PC-9 (cell line): ENCODE measurements at regions not wholly inside any gene's neighbourhood (a gene's known extent, or its start where the extent isn't known, plus 50 kb on each side); places are given as distances from the start of the nearest gene placed in this dataset.

Experiments
- BruUV-seq: library from RNA; stranded (reverse); fragments of 400-500 nt; replicated peaks from 2 replicates; lab custom pipeline; 2021; lab: Mats Ljungman, UMichigan
- CTCF ChIA-PET: fragments of 300-600 bp; sonication (Branson Sonifier 250); formaldehyde crosslinking; loops from one replicate; lab custom pipeline; 2022; ENCODE audit warnings: antibody characterized with exemption; lab: Charles Lee
- POLR2A ChIA-PET: fragments of 300-600 bp; sonication (Branson Sonifier 250); formaldehyde crosslinking; loops from one replicate; lab custom pipeline; 2022; ENCODE audit warnings: antibody characterized with exemption; ENCODE audit not compliant: unreplicated experiment; lab: Charles Lee
- DNase-seq, 2 experiments: peaks; one replicate each; pipeline versions ENCODE4 v3.0.0 to v3.0.0-alpha.2; 2015 to 2022; ENCODE audit warnings: mixed read lengths in 1 of 2
- H2AFZ ChIP-seq: fragments of 200-600 bp; sonication (generic); 2 replicates; pipeline ENCODE4 v1.8.1; 2017; ENCODE audit warnings: antibody characterized with exemption
- H3F3A ChIP-seq: fragments of 200-600 bp; sonication (generic); 2 replicates; pipeline ENCODE4 v1.8.1; 2017; ENCODE audit warnings: antibody characterized with exemption, mild to moderate bottlenecking, low read depth; ENCODE audit not compliant: insufficient read depth
- H3K27ac ChIP-seq: fragments of 200-600 bp; sonication (generic); 2 replicates; pipeline ENCODE4 v1.6.1; 2016; ENCODE audit warnings: mixed run types
- H3K27me3 ChIP-seq: fragments of 200-600 bp; sonication (generic); 2 replicates; pipeline ENCODE4 v1.6.1; 2016; ENCODE audit warnings: low read depth, mixed run types; ENCODE audit not compliant: insufficient read depth
- H3K36me3 ChIP-seq: fragments of 200-600 bp; sonication (generic); 2 replicates; pipeline ENCODE4 v1.6.1; 2016; ENCODE audit warnings: low read depth, mixed run types
- H3K4me1 ChIP-seq: fragments of 200-600 bp; sonication (generic); replicated peaks from 2 replicates; pipeline ENCODE4 v1.6.1; 2016; ENCODE audit warnings: mixed run types; ENCODE audit not compliant: insufficient read depth
- H3K4me2 ChIP-seq: fragments of 200-600 bp; sonication (generic); 2 replicates; pipeline ENCODE4 v1.6.1; 2017; ENCODE audit warnings: mixed run types
- H3K4me3 ChIP-seq: fragments of 200-600 bp; sonication (generic); 2 replicates; pipeline ENCODE4 v1.6.1; 2016; ENCODE audit warnings: mixed run types
- H3K79me2 ChIP-seq: fragments of 200-600 bp; sonication (generic); 2 replicates; pipeline ENCODE4 v1.6.1; 2017; ENCODE audit warnings: low read depth, mixed run types
- H3K9me2 ChIP-seq: fragments of 200-600 bp; sonication (generic); 2 replicates; pipeline ENCODE4 v1.8.1; 2017; ENCODE audit warnings: mild to moderate bottlenecking; ENCODE audit not compliant: insufficient read depth
- H3K9me3 ChIP-seq: fragments of 200-600 bp; sonication (generic); 2 replicates; pipeline ENCODE4 v1.8.1; 2016; ENCODE audit warnings: low read depth; ENCODE audit not compliant: insufficient read depth
- H4K20me1 ChIP-seq: fragments of 200-600 bp; sonication (generic); 2 replicates; pipeline ENCODE4 v1.8.1; 2017; ENCODE audit not compliant: insufficient read depth
- EZH2 ChIP-seq: fragments of 200-600 bp; sonication (generic); IDR thresholded peaks from 2 replicates; pipeline ENCODE4 v1.8.0; 2017; ENCODE audit warnings: antibody characterized with exemption, low read depth
- intact Hi-C: fragments of 100-400 bp; cut with micrococcal nuclease; formaldehyde crosslinking; loops from one replicate; pipeline ENCODE4 v1.10.0; 2022; ENCODE audit not compliant: unreplicated experiment
- TF ChIP-seq, protein P1 (sequence below): fragments of 200-600 bp; sonication (generic); conservative IDR thresholded peaks from 2 replicates; pipeline ENCODE4 v1.6.1; 2017; ENCODE audit warnings: mixed run types, antibody characterized with exemption, mild to moderate bottlenecking, moderate library complexity

DNA sequence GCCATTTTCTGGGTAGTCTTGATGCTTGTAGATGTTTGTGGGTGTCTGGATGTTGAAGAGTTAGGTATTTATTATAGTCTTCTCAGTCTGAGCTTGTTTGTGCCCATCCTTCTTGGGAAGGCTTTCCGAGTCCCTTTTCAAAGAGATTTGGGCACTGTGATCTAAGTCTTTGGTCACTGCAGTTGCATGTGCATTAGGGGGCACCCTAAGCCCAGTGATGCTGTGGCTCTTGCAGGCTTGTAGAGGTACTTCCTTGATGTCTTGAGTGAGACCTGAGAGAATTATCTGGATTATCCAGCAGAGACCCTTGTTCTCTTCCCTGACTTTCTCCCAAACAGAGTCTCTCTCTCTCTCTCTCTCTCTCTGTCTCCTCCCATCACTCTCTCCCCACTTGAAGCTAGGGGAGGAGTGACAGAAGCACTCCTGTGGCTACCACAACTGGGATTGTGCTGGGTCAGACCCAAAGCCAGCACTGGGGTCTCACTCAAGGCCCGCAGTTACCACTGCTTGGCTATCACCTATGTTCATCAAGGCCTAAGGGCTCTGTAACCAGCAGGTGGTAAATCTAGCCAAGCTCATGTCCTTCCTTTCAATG lies 68.5 kb downstream of the TMCO5A start:
- H3K4me1 ChIP-seq = no peaks in the 10 kb centered on the region
- no peaks in the 10 kb centered on the region for H3K27me3 ChIP-seq
- H4K20me1 ChIP-seq = no peaks in the 10 kb centered on the region
- no peaks in the 10 kb centered on the region for H3K9me2 ChIP-seq
- BruUV-seq = no TSS peak
- H3K4me3 ChIP-seq = no peak overlapping the region
- DNase-seq = peak; percentile 37 to 46
- no peaks in the 10 kb centered on the region for H3K36me3 ChIP-seq
- intact Hi-C loops = loop anchor here (1.0 to 2.0 kb wide), 2 partner anchors 352 to 411 kb away; no protein-coding TSS in a partner anchor
- no peaks in the 10 kb centered on the region for H3F3A ChIP-seq
- no peak for TF ChIP-seq EZH2
- TF ChIP-seq, protein P1, sequence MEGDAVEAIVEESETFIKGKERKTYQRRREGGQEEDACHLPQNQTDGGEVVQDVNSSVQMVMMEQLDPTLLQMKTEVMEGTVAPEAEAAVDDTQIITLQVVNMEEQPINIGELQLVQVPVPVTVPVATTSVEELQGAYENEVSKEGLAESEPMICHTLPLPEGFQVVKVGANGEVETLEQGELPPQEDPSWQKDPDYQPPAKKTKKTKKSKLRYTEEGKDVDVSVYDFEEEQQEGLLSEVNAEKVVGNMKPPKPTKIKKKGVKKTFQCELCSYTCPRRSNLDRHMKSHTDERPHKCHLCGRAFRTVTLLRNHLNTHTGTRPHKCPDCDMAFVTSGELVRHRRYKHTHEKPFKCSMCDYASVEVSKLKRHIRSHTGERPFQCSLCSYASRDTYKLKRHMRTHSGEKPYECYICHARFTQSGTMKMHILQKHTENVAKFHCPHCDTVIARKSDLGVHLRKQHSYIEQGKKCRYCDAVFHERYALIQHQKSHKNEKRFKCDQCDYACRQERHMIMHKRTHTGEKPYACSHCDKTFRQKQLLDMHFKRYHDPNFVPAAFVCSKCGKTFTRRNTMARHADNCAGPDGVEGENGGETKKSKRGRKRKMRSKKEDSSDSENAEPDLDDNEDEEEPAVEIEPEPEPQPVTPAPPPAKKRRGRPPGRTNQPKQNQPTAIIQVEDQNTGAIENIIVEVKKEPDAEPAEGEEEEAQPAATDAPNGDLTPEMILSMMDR = peak; percentile 70
- H2AFZ ChIP-seq = no peak overlapping the region
- H3K9me3 ChIP-seq = no peaks in the 10 kb centered on the region
- H3K79me2 ChIP-seq = no peaks in the 10 kb centered on the region
- H3K27ac ChIP-seq = no peak overlapping the region
- ChIA-PET POLR2A (no interaction called here), CTCF (no interaction called here)
- H3K4me2 ChIP-seq = no peak overlapping the region

DNA sequence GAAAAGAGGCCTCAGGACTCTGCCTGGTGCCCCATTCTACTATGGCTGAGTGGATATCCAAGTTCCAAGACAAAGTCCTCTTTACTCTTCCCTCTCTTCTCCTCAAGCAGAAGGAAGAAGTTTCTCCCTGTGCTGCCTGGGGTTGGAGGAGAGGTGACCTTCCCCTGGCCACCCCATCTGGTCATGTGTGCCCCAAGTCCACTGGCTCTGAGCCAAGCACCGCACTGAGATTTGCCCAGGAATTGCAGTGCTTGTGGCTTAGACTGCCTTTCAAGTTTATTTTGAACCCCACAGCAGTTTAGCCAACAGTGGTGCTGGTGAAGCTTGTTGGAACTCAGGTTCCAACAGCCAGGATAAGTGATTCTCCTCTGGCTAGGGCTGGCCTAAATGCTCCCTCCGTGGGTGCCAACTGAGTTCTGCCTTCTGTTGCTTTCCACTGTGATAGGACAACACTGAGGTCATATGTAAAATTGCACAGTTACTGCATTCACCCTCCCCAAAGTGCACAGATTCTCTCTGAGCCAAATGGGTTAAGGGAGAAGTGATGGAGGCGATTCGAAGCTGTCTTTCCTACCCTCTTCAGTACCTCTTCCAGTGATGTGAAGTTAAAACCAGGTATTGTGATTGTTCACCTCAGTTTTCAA lies 69.9 kb downstream of the TMCO5A start:
- POLR2A ChIA-PET = no interaction called here
- Histone ChIP-seq H3K4me1 (no peaks in the 10 kb centered on the region), H3F3A (no peaks in the 10 kb centered on the region), H2AFZ (no peak overlapping the region), H3K79me2 (no peaks in the 10 kb centered on the region), H3K9me3 (no peaks in the 10 kb centered on the region), H3K27ac (no peak overlapping the region), H3K4me2 (no peak overlapping the region), H3K27me3 (no peaks in the 10 kb centered on the region), H4K20me1 (no peaks in the 10 kb centered on the region), H3K9me2 (no peaks in the 10 kb centered on the region), H3K36me3 (no peaks in the 10 kb centered on the region), H3K4me3 (no peak overlapping the region)
- TF ChIP-seq EZH2 = no peak
- TF ChIP-seq, protein P1 = no peak
- no peak for DNase-seq
- CTCF ChIA-PET = no interaction called here
- intact Hi-C loops = no loop called here
- BruUV-seq = no TSS peak

DNA sequence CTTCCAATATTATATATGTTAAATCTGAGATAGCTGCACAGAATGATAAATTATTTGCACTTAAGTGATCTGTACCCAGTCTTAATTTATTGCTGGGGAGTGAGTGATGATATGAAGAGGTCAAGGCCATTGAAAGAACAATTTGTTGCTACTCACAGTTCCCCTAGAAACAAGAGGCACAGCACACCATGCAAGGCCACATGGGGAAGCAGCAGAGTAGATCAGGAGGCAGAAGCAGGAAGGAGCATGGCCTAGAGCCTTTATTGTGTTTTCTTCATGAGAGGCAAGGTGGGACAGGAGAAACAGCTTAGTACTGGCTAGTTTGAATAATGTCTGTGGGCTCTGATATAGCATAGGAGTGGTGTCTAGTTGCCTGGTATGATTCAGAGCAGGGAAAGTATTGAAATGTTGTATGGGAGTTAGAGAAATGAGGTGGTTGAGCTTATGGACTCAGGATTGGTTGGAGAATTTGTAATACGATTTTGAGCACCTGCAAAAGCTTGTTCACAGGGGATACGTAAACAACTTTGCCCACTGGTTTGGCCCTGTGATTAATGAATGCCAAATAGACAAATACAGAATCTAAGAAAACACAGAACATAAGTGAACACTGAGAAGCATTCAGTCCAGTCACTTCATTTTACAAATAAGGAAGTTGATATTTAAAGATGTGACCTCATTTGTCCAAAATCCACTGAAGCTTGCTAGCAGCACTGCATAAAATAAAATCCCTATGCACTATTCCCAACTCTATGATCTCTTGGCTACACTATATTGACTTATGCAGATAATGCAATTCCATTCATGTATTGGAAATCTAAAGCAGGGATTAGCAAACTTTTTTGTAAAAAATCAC lies 71.7 kb downstream of the TMCO5A start:
- no peak for DNase-seq
- CTCF ChIA-PET = no interaction called here
- no peaks in the 10 kb centered on the region for H4K20me1 ChIP-seq
- no peak overlapping the region for H3K27ac ChIP-seq
- H2AFZ ChIP-seq = no peak overlapping the region
- no peaks in the 10 kb centered on the region for H3K9me3 ChIP-seq
- no peaks in the 10 kb centered on the region for H3K4me1 ChIP-seq
- TF ChIP-seq EZH2 = no peak
- intact Hi-C loops = no loop called here
- no peaks in the 10 kb centered on the region for H3K9me2 ChIP-seq
- no peaks in the 10 kb centered on the region for H3F3A ChIP-seq
- no peaks in the 10 kb centered on the region for H3K36me3 ChIP-seq
- H3K27me3 ChIP-seq = no peaks in the 10 kb centered on the region
- no peak overlapping the region for H3K4me2 ChIP-seq
- no TSS peak for BruUV-seq
- POLR2A ChIA-PET = interaction anchor here (0.6 kb wide), 1 partner anchor 261 kb away, joined by 4 read pairs; no protein-coding TSS in a partner anchor
- H3K4me3 ChIP-seq = no peak overlapping the region
- no peaks in the 10 kb centered on the region for H3K79me2 ChIP-seq
